Type B pancreatic cell (in vitro differentiated cells): ENCODE measurements at regions not wholly inside any gene's neighbourhood (a gene's known extent, or its start where the extent isn't known, plus 50 kb on each side); places are given as distances from the start of the nearest gene placed in this dataset.

ENCODE experiments used
- DNase-seq: peaks from one replicate; pipeline ENCODE4 v3.0.0; 2021; ENCODE audit warnings: mixed read lengths; ENCODE audit not compliant: unreplicated experiment; ENCODE audit errors: extremely low spot score
- H3K27ac Mint-ChIP-seq: 2 replicates; pipeline ENCODE4 v1.8.0; 2021; ENCODE audit warnings: mild to moderate bottlenecking, mixed read lengths
- H3K27me3 Mint-ChIP-seq: 2 replicates; pipeline ENCODE4 v1.8.0; 2021; ENCODE audit warnings: mixed read lengths
- H3K36me3 Mint-ChIP-seq: 2 replicates; pipeline ENCODE4 v1.8.0; 2021; ENCODE audit warnings: mixed read lengths
- H3K4me1 Mint-ChIP-seq: one replicate; pipeline ENCODE4 v1.8.0; 2021; ENCODE audit warnings: mixed read lengths; ENCODE audit not compliant: unreplicated experiment
- H3K4me3 Mint-ChIP-seq: 2 replicates; pipeline ENCODE4 v1.8.0; 2021; ENCODE audit warnings: mild to moderate bottlenecking, mixed read lengths
- H3K9me3 Mint-ChIP-seq: 2 replicates; pipeline ENCODE4 v1.8.0; 2021; ENCODE audit warnings: mixed read lengths
- TF ChIP-seq, protein P1 (sequence below): fragments of 200-600 bp; sonication (generic); conservative IDR thresholded peaks from 2 replicates; pipeline ENCODE4 v1.5.0; 2021; ENCODE audit warnings: antibody characterized with exemption, mild to moderate bottlenecking

DNA sequence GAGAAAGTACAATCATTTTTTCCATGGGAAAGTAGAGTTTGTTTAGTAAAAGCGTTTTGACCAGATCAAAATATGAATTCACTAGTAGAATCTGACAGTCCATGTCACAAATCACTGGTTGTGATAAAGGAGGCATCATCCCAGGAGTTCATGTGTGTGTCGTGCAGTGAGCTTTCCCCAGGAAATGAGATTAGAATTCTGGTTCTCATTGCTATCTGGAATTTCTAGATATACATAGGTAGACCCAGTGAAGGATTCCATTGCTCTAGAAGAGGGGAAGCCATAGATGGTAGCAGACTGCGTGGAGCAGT, 206.6 kb downstream of the NCK2 start:
- H3K27ac Mint-ChIP-seq = no peak overlapping the region

DNA sequence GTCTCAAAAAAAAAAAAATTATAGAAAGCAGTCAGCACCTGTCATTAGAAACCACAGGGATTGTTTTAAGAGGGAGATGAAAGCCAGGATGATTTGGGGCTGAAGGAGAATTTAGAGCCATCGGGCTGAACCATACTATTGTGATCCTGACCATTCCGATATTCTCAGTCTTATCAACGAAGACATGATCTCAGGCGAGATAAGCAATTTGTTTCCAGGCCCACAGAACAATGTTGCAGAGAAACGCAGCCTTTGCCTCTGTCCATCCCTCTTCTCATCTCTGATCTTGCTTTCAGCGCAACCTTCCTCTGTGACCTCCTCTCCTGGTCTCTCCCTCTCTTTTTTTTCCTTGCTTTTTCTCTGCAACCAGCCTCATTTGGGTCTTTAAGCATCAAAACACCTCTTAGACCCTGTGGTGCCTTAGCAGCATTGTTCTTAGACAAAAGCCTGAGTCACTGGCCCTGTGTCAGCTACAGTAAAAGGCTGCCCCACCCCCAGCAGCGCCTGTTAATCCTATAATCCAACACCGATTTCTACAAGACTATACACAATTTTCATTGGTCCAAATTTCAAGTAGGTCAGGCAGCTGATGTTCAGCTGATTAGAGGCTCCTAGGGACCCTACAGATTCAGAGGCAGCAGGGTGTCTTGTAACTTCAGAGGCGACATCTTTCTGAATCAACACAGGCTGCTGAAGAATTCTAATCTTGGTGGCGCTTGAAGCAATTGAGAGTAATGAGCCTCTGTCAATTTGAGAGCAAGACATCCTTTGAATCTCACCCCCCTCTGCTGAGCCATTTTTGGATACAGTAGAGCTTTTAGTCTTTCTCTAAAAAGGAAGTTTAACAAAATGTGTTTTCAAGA, 206.0 kb downstream of the NCK2 start:
- Mint-ChIP-seq H3K4me3 (no peak overlapping the region), H3K36me3 (no peaks in the 10 kb centered on the region), H3K9me3 (no peaks in the 10 kb centered on the region), H3K27ac (no peak overlapping the region), H3K27me3 (peaks cover 11% of the 10 kb centered on the region), H3K4me1 (peaks cover 10% of the 10 kb centered on the region)
- DNase-seq = no peak
- TF ChIP-seq, protein P1, sequence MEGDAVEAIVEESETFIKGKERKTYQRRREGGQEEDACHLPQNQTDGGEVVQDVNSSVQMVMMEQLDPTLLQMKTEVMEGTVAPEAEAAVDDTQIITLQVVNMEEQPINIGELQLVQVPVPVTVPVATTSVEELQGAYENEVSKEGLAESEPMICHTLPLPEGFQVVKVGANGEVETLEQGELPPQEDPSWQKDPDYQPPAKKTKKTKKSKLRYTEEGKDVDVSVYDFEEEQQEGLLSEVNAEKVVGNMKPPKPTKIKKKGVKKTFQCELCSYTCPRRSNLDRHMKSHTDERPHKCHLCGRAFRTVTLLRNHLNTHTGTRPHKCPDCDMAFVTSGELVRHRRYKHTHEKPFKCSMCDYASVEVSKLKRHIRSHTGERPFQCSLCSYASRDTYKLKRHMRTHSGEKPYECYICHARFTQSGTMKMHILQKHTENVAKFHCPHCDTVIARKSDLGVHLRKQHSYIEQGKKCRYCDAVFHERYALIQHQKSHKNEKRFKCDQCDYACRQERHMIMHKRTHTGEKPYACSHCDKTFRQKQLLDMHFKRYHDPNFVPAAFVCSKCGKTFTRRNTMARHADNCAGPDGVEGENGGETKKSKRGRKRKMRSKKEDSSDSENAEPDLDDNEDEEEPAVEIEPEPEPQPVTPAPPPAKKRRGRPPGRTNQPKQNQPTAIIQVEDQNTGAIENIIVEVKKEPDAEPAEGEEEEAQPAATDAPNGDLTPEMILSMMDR = no peak

More for the DNA sequence above, 206.6 kb downstream of the NCK2 start:
- no peak for DNase-seq
- H3K36me3 Mint-ChIP-seq = no peaks in the 10 kb centered on the region
- no peaks in the 10 kb centered on the region for H3K9me3 Mint-ChIP-seq
- peaks cover 10% of the 10 kb centered on the region for H3K4me1 Mint-ChIP-seq
- H3K27me3 Mint-ChIP-seq = peaks cover 11% of the 10 kb centered on the region
- no peak overlapping the region for H3K4me3 Mint-ChIP-seq
- TF ChIP-seq, protein P1 = no peak

DNA sequence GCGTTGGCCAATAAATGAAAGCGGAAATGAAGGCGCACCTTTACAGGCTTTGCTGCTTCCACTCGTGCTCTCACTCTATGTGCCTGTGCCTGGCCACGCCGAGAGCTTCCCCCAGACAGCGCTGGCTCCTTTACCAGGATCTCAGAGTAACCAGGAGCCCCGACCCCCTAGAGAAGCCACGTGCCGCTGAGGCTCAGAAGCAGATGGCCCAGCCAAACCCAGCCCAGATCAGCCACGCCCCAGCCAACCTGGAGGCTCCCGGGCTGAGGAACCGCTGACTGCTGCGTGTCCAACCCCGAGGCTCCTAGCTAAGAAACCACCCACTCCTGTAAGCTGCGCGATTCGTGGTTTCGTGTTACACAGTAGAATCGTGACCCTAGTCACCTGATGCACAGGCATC, 199.3 kb downstream of the NCK2 start:
- Mint-ChIP-seq H3K4me1 (no peaks in the 10 kb centered on the region), H3K27me3 (no peaks in the 10 kb centered on the region), H3K27ac (no peak overlapping the region), H3K36me3 (peaks cover 4% of the 10 kb centered on the region), H3K9me3 (peaks cover 4% of the 10 kb centered on the region), H3K4me3 (no peak overlapping the region)
- TF ChIP-seq, protein P1 = no peak
- DNase-seq = no peak
